ENCODE measurements at regions not wholly inside any gene's neighbourhood (a gene's known extent, or its start where the extent isn't known, plus 50 kb on each side); places are given as distances from the start of the nearest gene placed in this dataset.

DNA sequence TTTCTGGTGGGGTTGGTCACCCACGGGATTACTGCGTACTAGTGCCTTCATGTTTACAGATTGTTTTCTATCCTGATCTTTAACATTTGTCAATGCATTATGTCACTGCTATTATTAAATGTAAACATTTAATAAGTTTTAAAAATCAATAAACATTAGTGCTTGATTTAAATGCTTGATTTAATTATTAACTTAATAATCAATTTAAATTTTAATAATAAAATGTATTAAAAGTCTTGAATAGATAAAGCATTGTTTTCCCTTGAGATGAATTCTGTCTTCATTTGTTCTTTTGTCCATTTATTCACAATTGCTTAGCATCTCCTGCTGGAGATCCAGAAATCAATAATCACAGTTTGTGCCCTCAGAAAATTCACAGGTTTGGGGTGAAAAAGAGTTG, 201.8 kb upstream of the HDAC9 start:
- H3K4me3 ChIP-seq (ENCODE audit: low read length), result no peak overlapping the region
- no peak for DNase-seq (ENCODE audit: low read depth)

DNA sequence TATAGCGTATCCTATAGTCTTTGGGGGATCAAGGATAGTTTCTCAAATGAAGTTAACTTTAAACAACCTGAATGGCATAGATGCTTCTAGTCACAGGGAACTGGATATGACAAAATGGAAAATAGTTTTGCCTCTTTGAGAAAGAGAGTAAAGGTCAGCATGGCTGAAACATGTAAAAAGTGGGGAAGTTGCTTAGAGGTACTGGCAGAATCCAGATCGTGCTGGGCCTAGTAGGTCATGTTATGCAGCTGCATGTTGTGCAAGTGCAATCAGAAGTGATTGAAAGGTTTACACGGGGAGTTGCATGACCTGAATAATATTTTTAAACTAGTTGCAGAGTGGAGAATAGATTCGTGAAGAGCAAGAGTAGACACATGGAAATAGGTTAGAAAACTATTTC, 201.1 kb upstream of the HDAC9 start:
- no peak overlapping the region for H3K4me3 ChIP-seq (ENCODE audit: low read length)
- TF ChIP-seq, protein P1, sequence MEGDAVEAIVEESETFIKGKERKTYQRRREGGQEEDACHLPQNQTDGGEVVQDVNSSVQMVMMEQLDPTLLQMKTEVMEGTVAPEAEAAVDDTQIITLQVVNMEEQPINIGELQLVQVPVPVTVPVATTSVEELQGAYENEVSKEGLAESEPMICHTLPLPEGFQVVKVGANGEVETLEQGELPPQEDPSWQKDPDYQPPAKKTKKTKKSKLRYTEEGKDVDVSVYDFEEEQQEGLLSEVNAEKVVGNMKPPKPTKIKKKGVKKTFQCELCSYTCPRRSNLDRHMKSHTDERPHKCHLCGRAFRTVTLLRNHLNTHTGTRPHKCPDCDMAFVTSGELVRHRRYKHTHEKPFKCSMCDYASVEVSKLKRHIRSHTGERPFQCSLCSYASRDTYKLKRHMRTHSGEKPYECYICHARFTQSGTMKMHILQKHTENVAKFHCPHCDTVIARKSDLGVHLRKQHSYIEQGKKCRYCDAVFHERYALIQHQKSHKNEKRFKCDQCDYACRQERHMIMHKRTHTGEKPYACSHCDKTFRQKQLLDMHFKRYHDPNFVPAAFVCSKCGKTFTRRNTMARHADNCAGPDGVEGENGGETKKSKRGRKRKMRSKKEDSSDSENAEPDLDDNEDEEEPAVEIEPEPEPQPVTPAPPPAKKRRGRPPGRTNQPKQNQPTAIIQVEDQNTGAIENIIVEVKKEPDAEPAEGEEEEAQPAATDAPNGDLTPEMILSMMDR (conservative IDR thresholded peaks at IDR 0.05; ENCODE audit: low read length), result no peak
- DNase-seq (ENCODE audit: low read depth), result no peak

More for the DNA sequence above, 201.8 kb upstream of the HDAC9 start:
- TF ChIP-seq, protein P1 (conservative IDR thresholded peaks at IDR 0.05; ENCODE audit: low read length), result no peak

DNA sequence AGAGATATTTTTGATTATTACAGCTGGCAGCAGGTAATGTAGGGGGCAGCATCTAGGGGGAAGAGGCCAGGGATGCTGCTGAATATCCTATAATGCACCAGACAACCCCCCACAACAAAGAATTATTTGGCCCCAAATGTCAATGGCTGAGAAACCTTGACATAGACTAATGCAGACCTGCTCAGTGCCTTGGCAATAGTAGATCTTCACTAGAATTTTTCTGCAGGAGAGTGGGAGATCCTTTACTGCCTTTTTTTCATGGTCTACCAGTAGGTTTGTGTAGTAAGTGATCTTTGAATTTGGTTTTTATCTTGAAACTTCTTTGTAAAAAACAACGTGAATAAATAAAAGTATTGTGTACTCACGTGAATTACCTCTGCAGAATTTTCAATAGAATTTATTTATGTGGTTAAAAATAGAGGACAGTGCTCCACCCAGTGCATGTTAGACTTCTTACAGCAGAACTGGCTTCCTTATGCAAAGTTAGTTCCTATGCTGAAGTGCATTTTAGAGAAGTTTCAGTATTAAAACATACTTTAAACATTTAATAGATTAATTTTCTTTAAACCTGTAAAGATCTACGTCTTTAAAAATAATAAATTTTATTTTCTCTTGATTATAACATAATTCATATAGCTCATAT, 199.6 kb upstream of the HDAC9 start:
- no peak for DNase-seq (ENCODE audit: low read depth)
- TF ChIP-seq, protein P1 (conservative IDR thresholded peaks at IDR 0.05; ENCODE audit: low read length), result no peak
- no peak overlapping the region for H3K4me3 ChIP-seq (ENCODE audit: low read length)

DNA sequence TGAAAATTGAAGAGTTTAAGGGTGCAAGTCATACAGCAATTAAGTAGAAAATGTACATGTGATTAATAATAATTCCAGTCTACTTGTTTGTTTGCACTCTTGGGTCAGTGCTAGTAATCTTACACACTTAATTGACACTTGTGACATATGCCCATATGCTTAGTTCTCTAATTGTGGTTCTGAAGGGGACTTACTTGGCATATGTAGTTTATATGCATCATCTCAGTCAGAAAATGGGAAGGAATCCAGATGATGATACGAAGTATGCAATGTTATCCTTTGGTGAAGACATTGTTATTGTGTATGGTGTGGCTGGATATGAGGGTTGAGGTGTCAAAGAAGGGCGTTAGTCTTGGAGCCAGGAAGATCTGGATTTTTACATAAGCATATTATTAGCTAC, 193.5 kb upstream of the HDAC9 start:
- H3K4me3 ChIP-seq (ENCODE audit: low read length), result no peak overlapping the region
- DNase-seq (ENCODE audit: low read depth), result no peak
- TF ChIP-seq, protein P1 (conservative IDR thresholded peaks at IDR 0.05; ENCODE audit: low read length), result no peak

DNA sequence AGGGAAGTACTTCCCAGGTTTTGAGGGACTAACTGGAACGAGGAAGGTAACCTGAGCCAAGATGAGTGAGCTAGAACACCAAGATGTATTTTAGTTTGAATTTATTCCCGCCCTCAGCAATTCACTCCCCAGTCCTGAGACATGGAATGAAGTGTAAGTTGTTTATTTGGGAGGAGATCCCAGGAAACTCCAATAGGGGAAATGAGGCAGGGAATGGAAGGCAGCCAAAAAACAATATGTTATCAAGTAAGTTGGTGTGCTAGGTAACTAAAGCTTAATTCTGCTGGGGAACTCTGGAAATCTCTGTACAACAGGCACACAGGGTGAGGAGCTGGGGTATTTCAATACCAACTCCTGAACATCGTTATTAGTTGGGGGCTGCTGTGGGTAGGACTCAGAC, 189.7 kb upstream of the HDAC9 start:
- TF ChIP-seq, protein P1 (conservative IDR thresholded peaks at IDR 0.05; ENCODE audit: low read length), result no peak
- DNase-seq (ENCODE audit: low read depth), result no peak
- H3K4me3 ChIP-seq (ENCODE audit: low read length), result no peak overlapping the region

DNA sequence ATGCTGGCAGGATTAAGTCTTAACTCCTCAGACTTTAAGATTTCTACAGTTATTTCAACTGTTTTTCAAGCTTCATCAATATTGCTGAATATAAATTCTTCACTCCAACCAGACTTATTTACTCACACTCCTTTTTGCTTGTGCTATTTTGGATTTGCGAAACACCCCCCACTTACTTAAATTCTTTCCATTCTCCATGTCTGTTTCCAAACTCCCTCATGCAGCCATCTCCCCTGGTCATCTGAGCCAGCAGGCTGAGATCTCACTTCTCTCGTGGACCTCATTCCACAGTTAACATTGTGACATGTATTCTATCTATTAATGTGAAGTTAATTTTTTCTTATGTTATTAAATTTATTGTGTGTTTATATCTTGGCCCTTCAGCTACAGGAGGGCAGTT, 188.9 kb upstream of the HDAC9 start:
- no peak for DNase-seq (ENCODE audit: low read depth)
- TF ChIP-seq, protein P1 (conservative IDR thresholded peaks at IDR 0.05; ENCODE audit: low read length), result no peak

DNA sequence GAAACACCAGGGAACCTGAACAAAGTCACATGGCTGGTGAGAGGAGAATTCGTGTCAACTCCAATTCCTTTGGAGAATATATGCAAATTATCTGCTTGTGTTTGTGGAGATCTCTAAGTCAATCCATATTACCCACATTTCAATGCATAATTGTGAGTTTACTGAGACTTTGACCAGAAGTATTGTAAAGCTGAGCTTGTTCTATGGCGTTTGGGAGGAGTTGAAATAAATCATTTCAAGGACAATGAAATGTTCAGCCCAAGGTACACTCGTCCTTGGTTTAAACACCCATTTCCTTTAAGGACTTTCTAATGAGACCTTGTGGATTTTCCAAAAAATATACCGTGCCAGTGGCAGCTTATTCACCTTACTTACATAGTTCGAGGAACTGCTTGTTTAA, 186.6 kb upstream of the HDAC9 start:
- TF ChIP-seq, protein P1 (conservative IDR thresholded peaks at IDR 0.05; ENCODE audit: low read length), result no peak
- no peak overlapping the region for H3K4me3 ChIP-seq (ENCODE audit: low read length)
- DNase-seq (ENCODE audit: low read depth), result no peak

More for the DNA sequence above, 188.9 kb upstream of the HDAC9 start:
- H3K4me3 ChIP-seq (ENCODE audit: low read length), result no peak overlapping the region

Data from AG10803 (cell line).